GM18508 (cell line): ENCODE measurements at regions not wholly inside any gene's neighbourhood (a gene's known extent, or its start where the extent isn't known, plus 50 kb on each side); places are given as distances from the start of the nearest gene placed in this dataset.
"Not testable (repeated sequence)": the region's sequence is repeated elsewhere in the genome, so short reads cannot be mapped to it uniquely, and the experiment has no call there.

Experiments
- ATAC-seq: cut with Tn5 transposase; IDR thresholded peaks from one replicate; pipeline ENCODE4 v1.9.1; 2021; ENCODE audit warnings: moderate number of reproducible peaks; ENCODE audit not compliant: insufficient read depth, unreplicated experiment

- ATAC-seq, result no peak
Measured at GRCh38 chr13:61358599-61358998, 57.0 kb downstream of the PCDH20 start.

- ATAC-seq, result no peak
Measured at GRCh38 chr13:61350341-61350740, 65.3 kb downstream of the PCDH20 start.

GRCh38 chr13:61339054-61339621, 76.5 kb downstream of the PCDH20 start:
- ATAC-seq, result no peak

- no peak for ATAC-seq
Measured at GRCh38 chr13:61316647-61317046, 99.0 kb downstream of the PCDH20 start.

GRCh38 chr13:61294467-61295191, 121.0 kb downstream of the PCDH20 start:
- ATAC-seq, result no peak

- ATAC-seq, result no peak
Measured at GRCh38 chr13:61286148-61286745, 129.4 kb downstream of the PCDH20 start.

GRCh38 chr13:61277586-61278276, 137.9 kb downstream of the PCDH20 start:
- no peak for ATAC-seq

- ATAC-seq, result no peak
Measured at GRCh38 chr13:61277088-61277487, 138.6 kb downstream of the PCDH20 start.

GRCh38 chr13:61276401-61276800, 139.2 kb downstream of the PCDH20 start:
- ATAC-seq, result no peak

- no peak for ATAC-seq
Measured at GRCh38 chr13:61275736-61276135, 139.9 kb downstream of the PCDH20 start.

GRCh38 chr13:61275251-61275650, 140.4 kb downstream of the PCDH20 start:
- ATAC-seq, result no peak

GRCh38 chr13:61266896-61267295, 148.8 kb downstream of the PCDH20 start:
- not testable (repeated sequence) for ATAC-seq

GRCh38 chr13:61261746-61262472, 153.7 kb downstream of the PCDH20 start:
- no peak for ATAC-seq

GRCh38 chr13:61258185-61258584, 157.5 kb downstream of the PCDH20 start:
- no peak for ATAC-seq

GRCh38 chr13:61255040-61255796, 160.4 kb downstream of the PCDH20 start:
- ATAC-seq, result no peak

- no peak for ATAC-seq
Measured at GRCh38 chr13:61253105-61253877, 162.4 kb downstream of the PCDH20 start.

GRCh38 chr13:61252213-61252612, 163.4 kb downstream of the PCDH20 start:
- no peak for ATAC-seq

- no peak for ATAC-seq
Measured at GRCh38 chr13:61247149-61247936, 168.3 kb downstream of the PCDH20 start.
